Stomach (tissue), 8 donors: ENCODE measurements at regions not wholly inside any gene's neighbourhood (a gene's known extent, or its start where the extent isn't known, plus 50 kb on each side); places are given as distances from the start of the nearest gene placed in this dataset.

Experiments used
- DNase-seq, 2 donors: peaks; one replicate each; pipeline versions ENCODE4 v3.0.0 to v3.0.0-alpha.2; 2013 to 2019
- H3K27ac ChIP-seq, 5 donors: fragments of 200-600 bp in 4 of 5; sonication (generic) in 4 of 5; one replicate each; pipeline ENCODE4 v1.5.1; 2013 to 2019; ENCODE audit warnings: mild to moderate bottlenecking in 1 of 5, moderate library complexity in 1 of 5
- H3K27me3 ChIP-seq, 3 donors: fragments of 200-600 bp; sonication (generic); one replicate each; pipeline ENCODE4 v1.5.1; 2017 to 2019; ENCODE audit warnings: mixed run types in 1 of 3
- H3K36me3 ChIP-seq, 4 donors: fragments of 200-600 bp; sonication (generic); 1 replicate in 3 of 4; 2 replicates in 1 of 4; pipeline ENCODE4 v1.5.1; 2016 to 2019
- H3K4me1 ChIP-seq, 4 donors: fragments of 200-600 bp; sonication (generic); one replicate each; pipeline ENCODE4 v1.5.1; 2016 to 2019
- H3K4me3 ChIP-seq, 4 donors: fragments of 200-600 bp; sonication (generic) in 3 of 4; one replicate each; pipeline ENCODE4 v1.5.1; 2016 to 2019; ENCODE audit warnings: mild to moderate bottlenecking in 1 of 4
- H3K9me3 ChIP-seq, 4 donors: fragments of 200-600 bp; sonication (generic); one replicate each; pipeline ENCODE4 v1.5.1; 2016 to 2019
- EP300 ChIP-seq: sonication (generic); formaldehyde crosslinking; IDR thresholded peaks from one replicate; pipeline ENCODE4 v1.6.1; 2017; ENCODE audit warnings: antibody characterized with exemption
- POLR2A ChIP-seq, 4 donors: fragments of 450-650 bp; IDR thresholded peaks; one replicate each; pipeline ENCODE4 v1.6.1; 2016; ENCODE audit warnings: antibody characterized with exemption in 4 of 4, control low read depth in 2 of 4, mild to moderate bottlenecking in 1 of 4, moderate library complexity in 1 of 4
- POLR2AphosphoS5 ChIP-seq, 3 donors: sonication (generic); formaldehyde crosslinking; IDR thresholded peaks; one replicate each; pipeline ENCODE4 v1.6.1; 2016; ENCODE audit warnings: antibody characterized with exemption in 3 of 3
- WGBS, 5 donors: extraction: QIAGEN DNeasy Blood & Tissue Kit in 3 of 5; methylation state at CpG; one replicate each; pipeline versions ENCODE4 v1.1.5 to v1.1.7; 2013 to 2018; 5-methylcytosine and 5-hydroxymethylcytosine counted together
- intact Hi-C: fragments of 100-400 bp; cut with DNase I; formaldehyde crosslinking; loops from one replicate; pipeline ENCODE4 v1.15.1; 2023; ENCODE audit warnings: low total_unique reads
- TF ChIP-seq, protein P1 (sequence below), 7 experiments: fragments of 450-650 bp in 4 of 7; fragments of 200-600 bp in 3 of 7; sonication (generic) in 3 of 7; IDR thresholded peaks; one replicate each; pipeline ENCODE4 v1.5.1; 2016 to 2019; ENCODE audit warnings: antibody characterized with exemption in 7 of 7, control low read depth in 2 of 7, mild to moderate bottlenecking in 1 of 7
- donor health status: healthy with polysubstance abuse.
- donor health status: Bipolar disorder and iron deficiency.
- donor health status: healthy.

DNA sequence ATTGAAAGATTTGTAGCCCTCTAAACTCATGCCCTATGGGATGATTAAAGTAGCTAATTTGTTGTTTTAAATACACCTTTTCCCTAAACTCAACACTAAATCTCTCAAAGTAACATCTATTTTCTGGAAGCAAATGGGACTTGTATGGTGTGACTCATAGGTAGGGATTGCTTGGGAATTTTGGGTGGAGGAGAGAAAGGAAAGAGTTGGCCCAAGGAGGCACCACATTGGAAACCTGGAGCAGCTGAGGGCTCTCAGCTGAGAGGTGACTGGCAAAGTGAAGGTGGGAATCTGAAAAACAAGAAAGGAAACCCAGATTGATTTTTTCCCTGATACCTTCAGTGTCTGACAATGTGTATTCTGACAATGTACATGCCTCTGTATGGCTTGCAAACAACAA is 114.8 kb upstream of the PRICKLE1 start:
- Histone ChIP-seq H3K4me1 (no peaks in the 10 kb centered on the region), H3K36me3 (no peaks in the 10 kb centered on the region), H3K27me3 (no peaks in the 10 kb centered on the region), H3K9me3 (no peaks in the 10 kb centered on the region), H3K4me3 (no peak overlapping the region), H3K27ac (peak overlapping the region in 1 of 5 donors; percentile 32)
- DNase-seq = no peak
- intact Hi-C loops = no loop called here
- TF ChIP-seq, protein P1, sequence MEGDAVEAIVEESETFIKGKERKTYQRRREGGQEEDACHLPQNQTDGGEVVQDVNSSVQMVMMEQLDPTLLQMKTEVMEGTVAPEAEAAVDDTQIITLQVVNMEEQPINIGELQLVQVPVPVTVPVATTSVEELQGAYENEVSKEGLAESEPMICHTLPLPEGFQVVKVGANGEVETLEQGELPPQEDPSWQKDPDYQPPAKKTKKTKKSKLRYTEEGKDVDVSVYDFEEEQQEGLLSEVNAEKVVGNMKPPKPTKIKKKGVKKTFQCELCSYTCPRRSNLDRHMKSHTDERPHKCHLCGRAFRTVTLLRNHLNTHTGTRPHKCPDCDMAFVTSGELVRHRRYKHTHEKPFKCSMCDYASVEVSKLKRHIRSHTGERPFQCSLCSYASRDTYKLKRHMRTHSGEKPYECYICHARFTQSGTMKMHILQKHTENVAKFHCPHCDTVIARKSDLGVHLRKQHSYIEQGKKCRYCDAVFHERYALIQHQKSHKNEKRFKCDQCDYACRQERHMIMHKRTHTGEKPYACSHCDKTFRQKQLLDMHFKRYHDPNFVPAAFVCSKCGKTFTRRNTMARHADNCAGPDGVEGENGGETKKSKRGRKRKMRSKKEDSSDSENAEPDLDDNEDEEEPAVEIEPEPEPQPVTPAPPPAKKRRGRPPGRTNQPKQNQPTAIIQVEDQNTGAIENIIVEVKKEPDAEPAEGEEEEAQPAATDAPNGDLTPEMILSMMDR (IDR thresholded peaks at IDR 0.05) = no peak
- TF ChIP-seq POLR2AphosphoS5 (IDR thresholded peaks at IDR 0.05) (no peak), POLR2A (IDR thresholded peaks at IDR 0.05) (no peak), EP300 (no peak)

DNA sequence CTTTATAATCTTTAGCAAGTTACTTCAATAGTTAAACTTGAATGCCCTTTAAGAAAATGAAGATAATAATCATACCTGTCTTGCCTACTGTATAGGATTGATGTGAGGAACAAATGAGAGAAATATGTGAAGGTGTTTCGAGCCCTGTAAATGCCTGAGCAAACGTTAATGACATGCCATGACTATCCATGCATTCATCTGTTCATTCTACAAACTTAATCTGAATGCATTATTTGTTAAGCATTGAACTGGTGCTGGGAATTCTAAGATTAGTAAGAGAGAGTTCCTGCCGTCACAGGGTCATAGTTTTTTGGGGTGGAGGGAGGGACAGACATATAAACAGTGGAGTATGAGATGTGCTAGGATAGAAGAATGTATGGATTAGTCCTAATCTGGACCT is 111.5 kb upstream of the PRICKLE1 start:
- no peak overlapping the region for H3K4me3 ChIP-seq
- intact Hi-C loops = no loop called here
- no peak for DNase-seq
- no peaks in the 10 kb centered on the region for H3K27me3 ChIP-seq
- no peaks in the 10 kb centered on the region for H3K9me3 ChIP-seq
- WGBS, 5 donors = 46 to 63% (median 55%) methylated on average over 3 of the region's 3 CpGs
- H3K4me1 ChIP-seq = peaks cover 0 to 5% (median 0%) of the 10 kb centered on the region in 4 donors
- H3K27ac ChIP-seq = no peak overlapping the region
- no peaks in the 10 kb centered on the region for H3K36me3 ChIP-seq
- TF ChIP-seq, protein P1 (IDR thresholded peaks at IDR 0.05) = no peak
- TF ChIP-seq POLR2A (IDR thresholded peaks at IDR 0.05) (no peak), POLR2AphosphoS5 (IDR thresholded peaks at IDR 0.05) (no peak), EP300 (no peak)

DNA sequence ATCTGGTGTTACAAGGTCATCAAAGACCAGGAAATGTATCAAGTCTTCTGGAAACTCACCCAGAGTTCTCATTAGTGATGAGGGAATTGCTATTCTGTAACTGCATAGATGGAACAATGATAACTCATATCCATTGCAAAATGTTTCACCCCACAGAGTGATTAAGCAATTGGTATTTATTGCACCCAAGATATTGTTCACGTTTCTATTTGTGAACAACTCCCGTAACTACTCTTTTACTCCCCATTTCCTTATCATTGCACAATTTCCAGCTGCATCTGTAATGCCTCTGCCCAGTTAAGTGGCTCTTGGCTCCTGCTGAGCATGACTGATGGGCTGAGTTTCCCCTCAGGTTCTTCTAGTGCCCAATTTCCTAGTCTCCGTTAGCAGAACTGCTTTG is 108.7 kb upstream of the PRICKLE1 start:
- Histone ChIP-seq H3K4me1 (peaks cover 0 to 7% (median 2%) of the 10 kb centered on the region in 4 donors), H3K4me3 (no peak overlapping the region), H3K27me3 (no peaks in the 10 kb centered on the region), H3K9me3 (no peaks in the 10 kb centered on the region), H3K27ac (peak overlapping the region in 1 of 5 donors; percentile 64), H3K36me3 (no peaks in the 10 kb centered on the region)
- intact Hi-C loops = no loop called here
- DNase-seq = no peak
- 74 to 89% (median 76%) methylated on average over 3 of the region's 3 CpGs for WGBS, 5 donors
- TF ChIP-seq POLR2AphosphoS5 (IDR thresholded peaks at IDR 0.05) (peak in 2 of 3 donors; percentile 42 to 55), EP300 (no peak)

DNA sequence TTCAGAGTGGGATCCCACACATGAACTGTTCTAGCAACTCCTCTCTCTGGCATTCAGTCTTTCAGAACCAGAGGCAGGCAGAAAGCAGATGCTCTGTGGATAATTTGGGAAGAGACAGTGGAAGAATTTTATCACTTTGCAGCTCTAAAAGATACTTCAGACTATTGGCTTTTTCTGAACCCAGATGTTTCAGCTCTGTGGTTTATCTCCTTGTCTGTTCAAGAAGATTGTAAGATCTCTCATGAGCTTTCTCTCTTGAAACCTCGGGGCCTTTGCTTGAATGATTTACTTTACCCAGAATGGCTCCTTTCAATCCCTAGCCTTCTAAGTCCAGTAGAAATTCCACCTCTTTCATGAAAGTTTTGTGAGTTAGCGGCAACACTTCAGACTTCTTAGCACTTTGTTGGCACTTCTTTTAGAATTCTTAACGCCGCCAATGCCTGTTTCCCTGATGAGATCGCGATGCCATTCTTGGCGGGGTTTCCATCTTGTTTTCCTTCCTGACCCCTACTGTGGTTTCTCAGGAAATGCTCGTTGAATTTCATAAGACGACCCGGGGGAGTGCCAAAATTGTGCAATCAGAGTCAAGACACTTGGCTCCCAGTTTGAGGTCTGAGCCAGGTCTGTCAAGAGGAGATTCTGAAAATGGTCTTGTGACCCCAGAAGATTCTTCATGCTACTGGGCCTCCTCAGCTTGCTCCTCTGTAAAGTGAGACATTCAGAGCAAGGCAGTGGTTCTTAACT is 107.0 kb upstream of the PRICKLE1 start:
- intact Hi-C loops = no loop called here
- WGBS, 5 donors = 45 to 75% (median 64%) methylated on average over 10 of the region's 10 CpGs
- TF ChIP-seq POLR2AphosphoS5 (IDR thresholded peaks at IDR 0.05) (peak in 2 of 3 donors; percentile 18 to 41), POLR2A (IDR thresholded peaks at IDR 0.05) (no peak)
- peaks cover 0 to 7% (median 2%) of the 10 kb centered on the region in 4 donors for H3K4me1 ChIP-seq
- no peaks in the 10 kb centered on the region for H3K9me3 ChIP-seq
- no peaks in the 10 kb centered on the region for H3K27me3 ChIP-seq
- peak overlapping the region in 3 of 5 donors; percentile 25 to 64 (median 46) for H3K27ac ChIP-seq
- DNase-seq = peak; percentile 47 to 64
- no peak overlapping the region for H3K4me3 ChIP-seq
- H3K36me3 ChIP-seq = no peaks in the 10 kb centered on the region

DNA sequence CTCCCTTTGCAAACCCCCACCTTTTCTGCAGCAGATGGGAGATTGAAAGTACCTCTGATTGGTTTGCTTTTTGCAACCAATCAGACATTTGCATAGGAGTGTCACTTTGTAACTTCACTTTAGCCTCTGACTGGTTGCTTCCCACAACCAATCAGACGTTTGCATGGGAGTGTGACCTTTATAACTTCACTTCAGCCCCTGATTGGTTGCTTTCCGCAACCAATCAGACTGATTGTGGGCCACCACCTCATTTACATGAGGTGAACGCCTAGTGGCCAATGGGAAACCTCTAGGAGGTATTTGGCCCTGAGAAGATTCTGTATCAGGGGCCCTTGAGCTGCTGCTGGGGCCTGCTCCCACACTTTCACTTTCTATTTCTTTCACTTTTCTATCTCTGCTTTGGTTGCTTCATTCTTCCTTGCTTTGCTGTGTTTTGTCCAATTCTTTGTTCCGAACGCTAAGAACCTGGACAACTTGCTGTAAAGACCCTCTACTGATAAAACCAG is 106.0 kb upstream of the PRICKLE1 start:
- Histone ChIP-seq H3K9me3 (no peaks in the 10 kb centered on the region), H3K4me1 (peaks cover 0 to 7% (median 2%) of the 10 kb centered on the region in 4 donors), H3K36me3 (no peaks in the 10 kb centered on the region), H3K4me3 (no peak overlapping the region), H3K27me3 (no peaks in the 10 kb centered on the region), H3K27ac (peak overlapping the region in 2 of 5 donors; percentile 46 to 64)
- intact Hi-C loops = no loop called here
- TF ChIP-seq POLR2AphosphoS5 (IDR thresholded peaks at IDR 0.05) (no peak), EP300 (no peak), POLR2A (IDR thresholded peaks at IDR 0.05) (no peak)
- TF ChIP-seq, protein P1 (IDR thresholded peaks at IDR 0.05) = no peak
- no peak for DNase-seq
- WGBS, 5 donors = 86 to 92% (median 87%) methylated on average over 5 of the region's 5 CpGs
